ENCODE measurements at regions not wholly inside any gene's neighbourhood (a gene's known extent, or its start where the extent isn't known, plus 50 kb on each side); places are given as distances from the start of the nearest gene placed in this dataset.

- Histone ChIP-seq H3K4me1 (ENCODE audit: control extremely low read depth in 1 of 4, control insufficient read depth in 4 of 4, insufficient read depth in 4 of 4, low read length in 3 of 4) (no peaks in the 10 kb centered on the region), H3K27ac (ENCODE audit: insufficient read depth in 1 of 2, low read depth in 1 of 2, low read length in 2 of 2, poor library complexity in 1 of 2, severe bottlenecking in 2 of 2) (no peak overlapping the region), H3K36me3 (ENCODE audit: control insufficient read depth in 4 of 4, insufficient read depth in 4 of 4, low read length in 3 of 4) (no peaks in the 10 kb centered on the region), H3K9me3 (ENCODE audit: control extremely low read depth in 1 of 5, control insufficient read depth in 4 of 5, insufficient read depth in 2 of 5, low read depth in 1 of 5, low read length in 4 of 5) (no peaks in the 10 kb centered on the region), H3K4me3 (ENCODE audit: control insufficient read depth in 1 of 7, extremely low read depth in 1 of 7, insufficient read depth in 4 of 7, low read depth in 2 of 7, low read length in 6 of 7) (no peak overlapping the region), H3K27me3 (replicated peaks in 2 of 5; ENCODE audit: control insufficient read depth in 4 of 5, insufficient read depth in 5 of 5, low read length in 4 of 5) (no peaks in the 10 kb centered on the region)
- WGBS (ENCODE audit: insufficient coverage) = 93% methylated on average over 5 of the region's 12 CpGs
- peak in 2 of 3 donors; percentile 17 to 31 for DNase-seq
- ChIA-PET CTCF (interaction anchor here (0.9 kb wide), 1 partner anchor 11 kb away, joined by 3 read pairs; no protein-coding TSS in a partner anchor), POLR2A (no interaction called here)
Measured at GRCh38 chr13:42720113-42720857, 61.1 kb upstream of the FAM216B start.

GRCh38 chr13:42720858-42721219, 60.5 kb upstream of the FAM216B start:
- ChIA-PET POLR2A (no interaction called here), CTCF (interaction anchor here (0.9 kb wide), 1 partner anchor 11 kb away, joined by 3 read pairs; no protein-coding TSS in a partner anchor)
- Histone ChIP-seq H3K4me1 (ENCODE audit: control extremely low read depth in 1 of 4, control insufficient read depth in 4 of 4, insufficient read depth in 4 of 4, low read length in 3 of 4) (no peaks in the 10 kb centered on the region), H3K36me3 (ENCODE audit: control insufficient read depth in 4 of 4, insufficient read depth in 4 of 4, low read length in 3 of 4) (no peaks in the 10 kb centered on the region), H3K9me3 (ENCODE audit: control extremely low read depth in 1 of 5, control insufficient read depth in 4 of 5, insufficient read depth in 2 of 5, low read depth in 1 of 5, low read length in 4 of 5) (no peaks in the 10 kb centered on the region), H3K4me3 (ENCODE audit: control insufficient read depth in 1 of 7, extremely low read depth in 1 of 7, insufficient read depth in 4 of 7, low read depth in 2 of 7, low read length in 6 of 7) (no peak overlapping the region), H3K27ac (ENCODE audit: insufficient read depth in 1 of 2, low read depth in 1 of 2, low read length in 2 of 2, poor library complexity in 1 of 2, severe bottlenecking in 2 of 2) (no peak overlapping the region), H3K27me3 (replicated peaks in 2 of 5; ENCODE audit: control insufficient read depth in 4 of 5, insufficient read depth in 5 of 5, low read length in 4 of 5) (no peaks in the 10 kb centered on the region)
- 100% methylated on average over 1 of the region's 2 CpGs for WGBS (ENCODE audit: insufficient coverage)
- DNase-seq = no peak

- Histone ChIP-seq H3K9me3 (ENCODE audit: control extremely low read depth in 1 of 5, control insufficient read depth in 4 of 5, insufficient read depth in 2 of 5, low read depth in 1 of 5, low read length in 4 of 5) (peaks cover 0 to 5% (median 0%) of the 10 kb centered on the region in 5 experiments), H3K4me1 (ENCODE audit: control extremely low read depth in 1 of 4, control insufficient read depth in 4 of 4, insufficient read depth in 4 of 4, low read length in 3 of 4) (no peaks in the 10 kb centered on the region), H3K4me3 (ENCODE audit: control insufficient read depth in 1 of 7, extremely low read depth in 1 of 7, insufficient read depth in 4 of 7, low read depth in 2 of 7, low read length in 6 of 7) (no peak overlapping the region), H3K27me3 (replicated peaks in 2 of 5; ENCODE audit: control insufficient read depth in 4 of 5, insufficient read depth in 5 of 5, low read length in 4 of 5) (no peaks in the 10 kb centered on the region), H3K36me3 (ENCODE audit: control insufficient read depth in 4 of 4, insufficient read depth in 4 of 4, low read length in 3 of 4) (no peaks in the 10 kb centered on the region), H3K27ac (ENCODE audit: insufficient read depth in 1 of 2, low read depth in 1 of 2, low read length in 2 of 2, poor library complexity in 1 of 2, severe bottlenecking in 2 of 2) (no peak overlapping the region)
- WGBS (ENCODE audit: insufficient coverage) = 100% methylated on average over 2 of the region's 4 CpGs
- CTCF ChIA-PET = no interaction called here
- POLR2A ChIA-PET = no interaction called here
- DNase-seq = no peak
Measured at GRCh38 chr13:42722883-42723539, 58.4 kb upstream of the FAM216B start.

DNA sequence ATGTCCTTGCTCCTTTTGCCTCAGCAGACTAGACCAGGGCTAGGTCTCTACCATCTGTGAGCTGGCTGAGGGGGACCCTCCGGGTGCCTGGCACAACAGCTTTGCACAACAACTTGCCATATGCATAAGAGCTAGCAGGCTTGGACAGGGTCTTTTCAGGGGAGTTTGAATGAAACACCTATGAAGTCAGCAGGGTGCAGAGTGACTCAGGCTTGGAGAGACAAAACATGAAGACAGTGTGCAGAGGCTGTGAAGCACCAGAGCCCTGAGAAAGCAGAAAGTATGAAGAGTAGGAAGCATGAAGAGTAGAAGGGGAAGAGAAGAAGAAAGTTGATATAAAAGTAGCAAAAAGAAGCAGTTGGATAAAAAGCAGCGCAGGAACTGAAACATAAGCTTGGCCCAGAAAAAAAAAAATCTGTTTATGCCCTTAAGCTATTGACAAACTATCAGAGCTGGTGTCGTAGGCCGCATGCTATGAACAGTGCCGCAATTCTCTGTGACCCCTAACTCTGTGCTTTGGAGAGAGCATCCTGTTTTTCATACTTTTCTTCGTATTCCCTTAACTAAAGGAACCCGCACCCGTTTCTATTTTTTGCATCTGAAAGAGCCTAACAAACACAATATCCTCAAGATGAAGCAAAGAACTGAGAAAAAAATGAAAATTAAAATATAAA, 52.7 kb upstream of the FAM216B start:
- H3K27ac ChIP-seq (ENCODE audit: insufficient read depth in 1 of 2, low read depth in 1 of 2, low read length in 2 of 2, poor library complexity in 1 of 2, severe bottlenecking in 2 of 2) = no peak overlapping the region
- CTCF ChIA-PET = no interaction called here
- H3K4me1 ChIP-seq (ENCODE audit: control extremely low read depth in 1 of 4, control insufficient read depth in 4 of 4, insufficient read depth in 4 of 4, low read length in 3 of 4) = no peaks in the 10 kb centered on the region
- no peak for DNase-seq
- no peaks in the 10 kb centered on the region for H3K27me3 ChIP-seq (replicated peaks in 2 of 5; ENCODE audit: control insufficient read depth in 4 of 5, insufficient read depth in 5 of 5, low read length in 4 of 5)
- H3K36me3 ChIP-seq (ENCODE audit: control insufficient read depth in 4 of 4, insufficient read depth in 4 of 4, low read length in 3 of 4) = no peaks in the 10 kb centered on the region
- 78% methylated on average over 5 of the region's 8 CpGs for WGBS (ENCODE audit: insufficient coverage)
- peaks cover 0 to 5% (median 0%) of the 10 kb centered on the region in 5 experiments for H3K9me3 ChIP-seq (ENCODE audit: control extremely low read depth in 1 of 5, control insufficient read depth in 4 of 5, insufficient read depth in 2 of 5, low read depth in 1 of 5, low read length in 4 of 5)
- H3K4me3 ChIP-seq (ENCODE audit: control insufficient read depth in 1 of 7, extremely low read depth in 1 of 7, insufficient read depth in 4 of 7, low read depth in 2 of 7, low read length in 6 of 7) = no peak overlapping the region
- POLR2A ChIA-PET = no interaction called here

DNA sequence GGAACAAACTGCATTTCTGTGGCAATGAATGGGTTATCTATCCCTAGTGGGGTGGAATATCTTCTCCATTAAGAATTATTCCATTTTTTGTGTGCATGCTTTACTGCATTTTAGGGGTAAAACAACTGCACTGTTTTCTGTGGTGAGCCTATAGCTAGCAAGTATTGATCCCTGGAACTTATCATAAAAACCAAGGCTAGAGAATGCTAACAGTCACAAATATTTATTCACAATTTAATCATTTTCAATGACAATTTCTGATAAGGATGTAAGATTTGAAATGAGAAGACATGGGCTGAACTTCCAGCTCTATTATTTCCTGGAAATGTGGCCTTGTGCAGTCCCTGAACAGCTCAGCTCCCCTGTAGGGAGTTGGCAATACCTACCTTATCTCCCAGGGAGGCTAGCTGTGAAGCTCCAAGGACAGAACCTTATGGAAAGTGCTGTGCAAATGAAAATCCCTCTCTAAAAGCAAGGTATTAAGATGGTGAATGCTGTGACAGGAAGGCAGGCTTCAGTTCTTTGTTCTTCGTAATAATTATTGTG, 51.5 kb upstream of the FAM216B start:
- WGBS (ENCODE audit: insufficient coverage) = no CpG with 5 or more reads among the region's 1 CpG
- DNase-seq = no peak
- H3K36me3 ChIP-seq (ENCODE audit: control insufficient read depth in 4 of 4, insufficient read depth in 4 of 4, low read length in 3 of 4) = no peaks in the 10 kb centered on the region
- H3K27ac ChIP-seq (ENCODE audit: insufficient read depth in 1 of 2, low read depth in 1 of 2, low read length in 2 of 2, poor library complexity in 1 of 2, severe bottlenecking in 2 of 2) = no peak overlapping the region
- ChIA-PET CTCF (no interaction called here), POLR2A (no interaction called here)
- no peak overlapping the region for H3K4me3 ChIP-seq (ENCODE audit: control insufficient read depth in 1 of 7, extremely low read depth in 1 of 7, insufficient read depth in 4 of 7, low read depth in 2 of 7, low read length in 6 of 7)
- no peaks in the 10 kb centered on the region for H3K27me3 ChIP-seq (replicated peaks in 2 of 5; ENCODE audit: control insufficient read depth in 4 of 5, insufficient read depth in 5 of 5, low read length in 4 of 5)
- H3K4me1 ChIP-seq (ENCODE audit: control extremely low read depth in 1 of 4, control insufficient read depth in 4 of 4, insufficient read depth in 4 of 4, low read length in 3 of 4) = no peaks in the 10 kb centered on the region
- peaks cover 0 to 5% (median 0%) of the 10 kb centered on the region in 5 experiments for H3K9me3 ChIP-seq (ENCODE audit: control extremely low read depth in 1 of 5, control insufficient read depth in 4 of 5, insufficient read depth in 2 of 5, low read depth in 1 of 5, low read length in 4 of 5)

All from common myeloid progenitor, CD34-positive (primary cell).